Tibial nerve (tissue), 3 donors: ENCODE measurements at regions not wholly inside any gene's neighbourhood (a gene's known extent, or its start where the extent isn't known, plus 50 kb on each side); places are given as distances from the start of the nearest gene placed in this dataset.

Experiments used
- POLR2A ChIP-seq, 2 donors: fragments of 450-650 bp; IDR thresholded peaks; one replicate each; pipeline ENCODE4 v1.6.1; 2017; ENCODE audit warnings: antibody characterized with exemption in 2 of 2, mild to moderate bottlenecking in 2 of 2, moderate library complexity in 2 of 2
- TF ChIP-seq, protein P1 (sequence below), 5 experiments: fragments of 200-600 bp in 3 of 5; fragments of 450-650 bp in 2 of 5; sonication (generic) in 3 of 5; IDR thresholded peaks; one replicate each; pipeline ENCODE4 v1.5.1; 2016 to 2019; ENCODE audit warnings: antibody characterized with exemption in 5 of 5, mild to moderate bottlenecking in 3 of 5, moderate library complexity in 2 of 5

DNA sequence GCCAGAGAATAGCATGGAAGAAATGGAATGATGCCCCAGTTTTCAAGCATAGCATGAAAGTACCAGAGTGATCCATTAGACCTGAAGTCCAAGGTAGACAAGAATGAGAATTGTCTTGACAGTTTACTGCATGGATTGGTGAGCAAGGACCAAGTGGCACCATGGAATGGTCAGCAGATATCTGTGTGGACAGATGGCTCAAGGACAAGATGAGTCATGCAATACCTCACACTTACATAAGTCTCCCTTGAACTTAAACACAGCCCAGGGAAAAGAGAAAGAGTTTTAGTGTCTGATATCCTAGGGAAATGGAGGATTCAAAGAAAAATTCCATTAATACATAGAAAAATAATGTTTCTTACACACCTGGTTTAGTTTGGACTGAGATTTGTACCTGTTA, 195.2 kb downstream of the MRPL39 start:
- TF ChIP-seq, protein P1, sequence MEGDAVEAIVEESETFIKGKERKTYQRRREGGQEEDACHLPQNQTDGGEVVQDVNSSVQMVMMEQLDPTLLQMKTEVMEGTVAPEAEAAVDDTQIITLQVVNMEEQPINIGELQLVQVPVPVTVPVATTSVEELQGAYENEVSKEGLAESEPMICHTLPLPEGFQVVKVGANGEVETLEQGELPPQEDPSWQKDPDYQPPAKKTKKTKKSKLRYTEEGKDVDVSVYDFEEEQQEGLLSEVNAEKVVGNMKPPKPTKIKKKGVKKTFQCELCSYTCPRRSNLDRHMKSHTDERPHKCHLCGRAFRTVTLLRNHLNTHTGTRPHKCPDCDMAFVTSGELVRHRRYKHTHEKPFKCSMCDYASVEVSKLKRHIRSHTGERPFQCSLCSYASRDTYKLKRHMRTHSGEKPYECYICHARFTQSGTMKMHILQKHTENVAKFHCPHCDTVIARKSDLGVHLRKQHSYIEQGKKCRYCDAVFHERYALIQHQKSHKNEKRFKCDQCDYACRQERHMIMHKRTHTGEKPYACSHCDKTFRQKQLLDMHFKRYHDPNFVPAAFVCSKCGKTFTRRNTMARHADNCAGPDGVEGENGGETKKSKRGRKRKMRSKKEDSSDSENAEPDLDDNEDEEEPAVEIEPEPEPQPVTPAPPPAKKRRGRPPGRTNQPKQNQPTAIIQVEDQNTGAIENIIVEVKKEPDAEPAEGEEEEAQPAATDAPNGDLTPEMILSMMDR (IDR thresholded peaks at IDR 0.05): no peak
- no peak for TF ChIP-seq POLR2A (IDR thresholded peaks at IDR 0.05)
